ENCODE measurements at regions not wholly inside any gene's neighbourhood (a gene's known extent, or its start where the extent isn't known, plus 50 kb on each side); places are given as distances from the start of the nearest gene placed in this dataset.
"Not testable (repeated sequence)": the region's sequence is repeated elsewhere in the genome, so short reads cannot be mapped to it uniquely, and the experiment has no call there.

DNA sequence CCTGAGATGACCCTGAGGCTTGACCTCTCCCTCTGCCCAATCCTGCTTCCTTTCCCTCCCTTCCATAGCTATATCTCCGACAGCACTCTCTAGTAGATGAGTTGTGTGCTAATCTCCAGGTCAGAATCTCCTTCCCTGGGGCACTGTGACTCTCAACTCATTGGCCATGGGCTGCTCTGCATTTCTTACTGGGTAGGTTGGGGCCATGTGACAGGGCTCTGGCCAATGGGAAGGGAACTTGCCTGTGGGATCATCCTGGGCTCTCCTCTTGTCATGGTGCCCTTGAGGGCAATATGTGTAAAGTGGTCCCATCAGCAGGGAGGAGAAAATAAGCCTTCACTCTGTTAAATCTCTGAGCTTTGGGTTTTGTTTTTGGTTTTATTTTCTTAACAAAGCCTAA is 80.1 kb upstream of the ANKRD1 start:
- no peak for ATAC-seq
- no peak overlapping the region for H3K4me3 ChIP-seq
- H3K27ac ChIP-seq = no peak overlapping the region
- no peaks in the 10 kb centered on the region for H3K27me3 ChIP-seq
- no peaks in the 10 kb centered on the region for H3K9me3 ChIP-seq
- no peaks in the 10 kb centered on the region for H3K4me1 ChIP-seq
- TF ChIP-seq, protein P1, sequence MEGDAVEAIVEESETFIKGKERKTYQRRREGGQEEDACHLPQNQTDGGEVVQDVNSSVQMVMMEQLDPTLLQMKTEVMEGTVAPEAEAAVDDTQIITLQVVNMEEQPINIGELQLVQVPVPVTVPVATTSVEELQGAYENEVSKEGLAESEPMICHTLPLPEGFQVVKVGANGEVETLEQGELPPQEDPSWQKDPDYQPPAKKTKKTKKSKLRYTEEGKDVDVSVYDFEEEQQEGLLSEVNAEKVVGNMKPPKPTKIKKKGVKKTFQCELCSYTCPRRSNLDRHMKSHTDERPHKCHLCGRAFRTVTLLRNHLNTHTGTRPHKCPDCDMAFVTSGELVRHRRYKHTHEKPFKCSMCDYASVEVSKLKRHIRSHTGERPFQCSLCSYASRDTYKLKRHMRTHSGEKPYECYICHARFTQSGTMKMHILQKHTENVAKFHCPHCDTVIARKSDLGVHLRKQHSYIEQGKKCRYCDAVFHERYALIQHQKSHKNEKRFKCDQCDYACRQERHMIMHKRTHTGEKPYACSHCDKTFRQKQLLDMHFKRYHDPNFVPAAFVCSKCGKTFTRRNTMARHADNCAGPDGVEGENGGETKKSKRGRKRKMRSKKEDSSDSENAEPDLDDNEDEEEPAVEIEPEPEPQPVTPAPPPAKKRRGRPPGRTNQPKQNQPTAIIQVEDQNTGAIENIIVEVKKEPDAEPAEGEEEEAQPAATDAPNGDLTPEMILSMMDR (IDR thresholded peaks at IDR 0.05) = no peak
- TF ChIP-seq POLR2AphosphoS5 (IDR thresholded peaks at IDR 0.05) = no peak
- TF ChIP-seq EP300 (IDR thresholded peaks at IDR 0.05) = no peak
- no peak for TF ChIP-seq POLR2A (IDR thresholded peaks at IDR 0.05)
- WGBS, 2 donors (ENCODE audit: low coverage in 1 of 2) = no CpG with 5 or more reads among the region's 1 CpG
- no peaks in the 10 kb centered on the region for H3K36me3 ChIP-seq

DNA sequence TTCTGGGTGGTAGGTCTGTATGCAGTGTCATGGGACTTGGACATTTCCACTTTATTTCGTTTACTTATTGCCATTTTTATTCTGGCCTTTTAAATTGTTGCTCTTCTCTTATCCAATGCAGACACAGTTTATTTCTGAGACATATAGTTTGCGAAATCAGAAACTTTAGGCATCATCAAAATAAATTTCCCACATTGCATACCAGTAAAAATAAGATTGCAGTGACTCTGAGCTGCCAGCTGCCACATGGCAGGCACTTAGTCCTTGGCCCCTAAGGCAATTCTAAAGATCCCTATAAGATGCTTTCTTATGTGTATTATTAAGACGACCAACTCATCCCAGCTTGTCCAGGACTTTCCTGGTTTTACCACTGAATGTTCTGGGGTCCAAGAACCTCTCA is 81.8 kb upstream of the ANKRD1 start:
- no peaks in the 10 kb centered on the region for H3K36me3 ChIP-seq
- H3K4me3 ChIP-seq = no peak overlapping the region
- H3K4me1 ChIP-seq = peaks cover 0 to 4% (median 0%) of the 10 kb centered on the region in 3 donors
- H3K27me3 ChIP-seq = no peaks in the 10 kb centered on the region
- ATAC-seq = no peak
- WGBS, 2 donors (ENCODE audit: low coverage in 1 of 2) = 50 to 81% methylated on average over 1 to 3 of the region's 3 CpGs
- H3K9me3 ChIP-seq = no peaks in the 10 kb centered on the region
- no peak overlapping the region for H3K27ac ChIP-seq
- TF ChIP-seq, protein P1 (IDR thresholded peaks at IDR 0.05) = no peak
- TF ChIP-seq POLR2AphosphoS5 (IDR thresholded peaks at IDR 0.05) = no peak
- no peak for TF ChIP-seq POLR2A (IDR thresholded peaks at IDR 0.05)
- TF ChIP-seq EP300 (IDR thresholded peaks at IDR 0.05) = no peak

DNA sequence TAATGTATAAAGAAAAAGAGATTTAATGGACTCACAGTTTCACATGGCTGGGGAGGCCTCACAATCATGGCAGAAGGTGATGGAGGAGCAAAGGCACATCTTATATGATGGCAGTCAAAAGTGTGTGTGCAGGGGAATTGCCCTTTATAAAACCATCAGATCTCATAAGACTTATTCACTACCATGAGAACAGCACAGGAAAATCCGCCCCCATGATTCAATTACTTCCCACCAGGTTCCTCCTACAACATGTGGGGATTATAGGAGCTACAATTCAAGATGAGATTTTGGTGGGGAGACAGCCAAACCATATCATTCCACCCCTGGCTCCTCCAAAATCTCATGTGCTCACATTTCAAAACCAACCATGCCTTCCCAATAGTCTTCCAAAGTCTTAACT is 82.5 kb upstream of the ANKRD1 start:
- WGBS, 2 donors (ENCODE audit: low coverage in 1 of 2) = 100% methylated on average over 1 of the region's 1 CpG
- ATAC-seq, H3K27me3 ChIP-seq, H3K9me3 ChIP-seq, H3K4me1 ChIP-seq, H3K36me3 ChIP-seq, H3K27ac ChIP-seq, H3K4me3 ChIP-seq: not testable (repeated sequence)

DNA sequence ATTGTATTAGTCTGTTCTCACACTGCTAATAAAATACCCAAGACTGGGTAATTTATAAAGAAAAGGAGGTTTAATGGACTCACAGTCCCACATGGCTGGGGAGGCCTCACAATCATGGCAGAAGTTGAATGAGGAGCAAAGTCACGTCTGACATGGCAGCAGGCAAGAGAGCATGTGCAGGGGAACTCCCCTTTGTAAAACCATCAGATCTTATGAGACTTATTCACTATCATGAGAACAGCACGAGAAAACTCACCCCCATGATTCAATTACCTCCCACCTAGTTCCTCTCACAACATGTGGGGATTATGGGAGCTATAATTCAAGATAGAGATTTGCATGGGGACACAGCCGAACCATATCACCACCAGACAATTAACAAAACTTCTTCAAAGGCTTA is 84.4 kb upstream of the ANKRD1 start:
- H3K9me3 ChIP-seq, H3K27ac ChIP-seq, H3K4me1 ChIP-seq, H3K27me3 ChIP-seq, H3K4me3 ChIP-seq, H3K36me3 ChIP-seq, ATAC-seq: not testable (repeated sequence)
- WGBS, 2 donors (ENCODE audit: low coverage in 1 of 2) = 64 to 79% methylated on average over 3 of the region's 3 CpGs

DNA sequence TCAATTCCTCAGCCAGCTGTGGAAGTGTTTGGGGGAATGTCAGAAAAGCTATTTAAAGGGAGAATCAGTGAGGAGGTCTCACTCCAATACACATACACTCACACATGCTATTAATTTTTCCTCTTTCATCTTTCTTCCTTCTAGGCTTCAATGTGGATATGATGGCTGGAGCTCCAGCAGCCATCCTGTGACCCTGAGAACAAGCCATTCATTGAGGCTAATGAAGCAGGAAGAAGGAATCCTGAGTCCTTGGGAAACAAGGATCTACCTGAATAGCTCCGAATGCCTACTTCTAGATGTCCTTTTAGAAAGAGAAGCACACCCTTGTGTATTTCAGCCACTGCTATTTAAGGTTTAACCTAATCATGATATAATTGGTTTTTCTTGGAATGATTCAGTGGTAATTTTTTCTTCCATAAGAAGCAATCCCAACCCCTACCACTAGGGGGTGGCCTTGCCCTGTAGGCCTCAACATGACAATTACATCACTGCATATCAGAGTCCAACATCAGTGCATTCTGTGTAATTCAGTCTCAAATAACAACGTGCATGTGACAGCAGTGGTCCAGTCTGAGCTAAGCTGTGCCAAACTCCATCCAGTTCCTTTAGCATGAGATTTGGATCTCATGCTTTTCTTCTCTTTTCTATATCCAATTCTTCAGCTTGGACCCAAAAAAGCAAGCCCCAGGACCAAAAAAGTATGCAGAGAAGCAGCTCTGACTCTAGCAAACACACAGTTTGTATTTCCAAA is 85.3 kb upstream of the ANKRD1 start:
- H3K9me3 ChIP-seq = no peaks in the 10 kb centered on the region

More for the DNA sequence above, 85.3 kb upstream of the ANKRD1 start:
- H3K4me1 ChIP-seq = peaks cover 0 to 4% (median 0%) of the 10 kb centered on the region in 3 donors
- no peaks in the 10 kb centered on the region for H3K36me3 ChIP-seq
- TF ChIP-seq, protein P1 (IDR thresholded peaks at IDR 0.05) = peak; percentile 88 to 93 (median 90)
- TF ChIP-seq EP300 (IDR thresholded peaks at IDR 0.05) = no peak
- TF ChIP-seq POLR2AphosphoS5 (IDR thresholded peaks at IDR 0.05) = peak; percentile 31
- peak; percentile 80 for ATAC-seq
- no peaks in the 10 kb centered on the region for H3K27me3 ChIP-seq
- 8 to 12% methylated on average over 1 to 2 of the region's 2 CpGs for WGBS, 2 donors (ENCODE audit: low coverage in 1 of 2)
- no peak overlapping the region for H3K4me3 ChIP-seq
- peak overlapping the region in 1 of 4 donors; percentile 13 for H3K27ac ChIP-seq
